ENCODE measurements at regions not wholly inside any gene's neighbourhood (a gene's known extent, or its start where the extent isn't known, plus 50 kb on each side); places are given as distances from the start of the nearest gene placed in this dataset.

DNA sequence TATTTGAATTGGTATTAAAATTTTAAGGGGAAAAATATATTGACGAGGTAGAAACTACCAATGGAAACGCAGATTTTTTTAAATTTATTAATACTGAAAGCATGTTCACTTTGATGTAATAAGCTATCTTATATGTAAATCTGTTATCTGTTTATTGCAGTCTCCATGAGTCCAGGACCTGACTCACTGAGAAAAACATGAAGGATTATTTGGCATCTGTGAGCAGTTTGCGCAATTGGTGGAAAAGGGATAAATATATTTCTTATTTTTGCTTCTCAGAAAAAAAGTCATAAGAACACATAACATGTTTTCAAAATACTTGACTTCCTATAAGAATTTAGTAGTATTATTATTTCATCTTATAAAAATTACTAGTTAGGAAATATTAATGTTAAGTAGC lies 561.4 kb downstream of the ADCYAP1 start:
- no peak for TF ChIP-seq CTCF (IDR thresholded peaks at IDR 0.05; ENCODE audit: low read depth, low read length)
- no peaks in the 10 kb centered on the region for H3K9me3 ChIP-seq (ENCODE audit: severe bottlenecking)
- no peak overlapping the region for H3K27ac ChIP-seq
- no peak overlapping the region for H3K4me3 ChIP-seq (ENCODE audit: low read depth, low read length)
- H3K27me3 ChIP-seq (ENCODE audit: insufficient read depth, low read depth, severe bottlenecking): no peaks in the 10 kb centered on the region
- no peaks in the 10 kb centered on the region for H3K36me3 ChIP-seq
- no peak for DNase-seq

- no peaks in the 10 kb centered on the region for H3K9me3 ChIP-seq (ENCODE audit: severe bottlenecking)
- H3K36me3 ChIP-seq: no peaks in the 10 kb centered on the region
- H3K4me3 ChIP-seq (ENCODE audit: low read depth, low read length): no peak overlapping the region
- no peak overlapping the region for H3K27ac ChIP-seq
- H3K27me3 ChIP-seq (ENCODE audit: insufficient read depth, low read depth, severe bottlenecking): no peaks in the 10 kb centered on the region
- DNase-seq: no peak
- TF ChIP-seq CTCF (IDR thresholded peaks at IDR 0.05; ENCODE audit: low read depth, low read length): no peak
These were observed 562.8 kb downstream of the ADCYAP1 start for GRCh38 chr18:1467461-1467964.

- H3K27ac ChIP-seq: no peak overlapping the region
These were observed 563.9 kb downstream of the ADCYAP1 start for GRCh38 chr18:1468550-1468949.

DNA sequence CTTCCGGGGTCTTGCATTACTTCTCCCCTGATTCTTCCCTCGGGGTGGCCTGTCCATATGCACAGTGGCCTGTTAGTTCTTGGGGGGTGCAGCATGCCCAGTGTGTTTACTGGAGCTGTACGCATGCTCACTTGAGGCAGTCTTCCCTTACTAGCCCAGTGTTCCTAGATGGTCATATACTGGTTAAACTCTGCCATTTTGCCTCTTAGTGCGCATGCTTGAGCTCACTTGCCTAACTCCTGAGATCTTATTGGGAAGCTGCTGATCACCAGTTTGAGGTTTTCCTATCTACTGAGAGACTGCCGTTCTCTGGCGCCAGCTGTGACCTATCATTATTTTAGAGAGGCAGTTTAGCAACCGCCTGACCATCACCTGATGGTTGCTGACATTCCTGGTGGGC lies 571.2 kb downstream of the ADCYAP1 start:
- H3K4me3 ChIP-seq (ENCODE audit: low read depth, low read length): no peak overlapping the region
- H3K27me3 ChIP-seq (ENCODE audit: insufficient read depth, low read depth, severe bottlenecking): no peaks in the 10 kb centered on the region
- DNase-seq: no peak
- no peaks in the 10 kb centered on the region for H3K36me3 ChIP-seq
- H3K27ac ChIP-seq: no peak overlapping the region
- TF ChIP-seq CTCF (IDR thresholded peaks at IDR 0.05; ENCODE audit: low read depth, low read length): no peak
- H3K9me3 ChIP-seq (ENCODE audit: severe bottlenecking): no peaks in the 10 kb centered on the region

More at GRCh38 chr18:1468550-1468949, 563.9 kb downstream of the ADCYAP1 start:
- no peak for DNase-seq
- Histone ChIP-seq H3K36me3 (no peaks in the 10 kb centered on the region), H3K27me3 (ENCODE audit: insufficient read depth, low read depth, severe bottlenecking) (no peaks in the 10 kb centered on the region), H3K4me3 (ENCODE audit: low read depth, low read length) (no peak overlapping the region), H3K9me3 (ENCODE audit: severe bottlenecking) (no peaks in the 10 kb centered on the region)
- TF ChIP-seq CTCF (IDR thresholded peaks at IDR 0.05; ENCODE audit: low read depth, low read length): no peak

GRCh38 chr18:1480309-1480708 lies 575.6 kb downstream of the ADCYAP1 start:
- no peak for DNase-seq
- no peak for TF ChIP-seq CTCF (IDR thresholded peaks at IDR 0.05; ENCODE audit: low read depth, low read length)
- Histone ChIP-seq H3K27me3 (ENCODE audit: insufficient read depth, low read depth, severe bottlenecking) (no peaks in the 10 kb centered on the region), H3K27ac (no peak overlapping the region), H3K4me3 (ENCODE audit: low read depth, low read length) (no peak overlapping the region), H3K9me3 (ENCODE audit: severe bottlenecking) (no peaks in the 10 kb centered on the region), H3K36me3 (no peaks in the 10 kb centered on the region)

DNA sequence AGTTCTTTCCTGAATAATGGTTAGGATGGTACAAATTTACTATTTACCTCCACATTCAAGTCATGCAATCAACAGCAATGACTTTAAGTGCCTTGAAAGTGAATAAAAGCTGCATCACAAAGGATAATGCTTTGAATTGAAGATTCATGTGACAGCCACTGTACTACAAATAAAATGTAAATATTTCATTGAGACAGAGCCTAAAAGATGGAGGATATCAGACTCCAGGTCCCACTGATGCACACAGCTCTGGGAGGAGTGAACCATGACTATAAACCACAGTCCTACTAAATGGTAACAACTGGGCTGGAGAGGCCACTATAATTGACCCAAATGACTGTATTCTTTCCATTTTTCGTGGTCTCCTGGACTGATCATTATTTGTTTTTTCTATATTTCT lies 576.9 kb downstream of the ADCYAP1 start:
- no peak for TF ChIP-seq CTCF (IDR thresholded peaks at IDR 0.05; ENCODE audit: low read depth, low read length)
- H3K4me3 ChIP-seq (ENCODE audit: low read depth, low read length): no peak overlapping the region
- H3K9me3 ChIP-seq (ENCODE audit: severe bottlenecking): no peaks in the 10 kb centered on the region
- H3K27me3 ChIP-seq (ENCODE audit: insufficient read depth, low read depth, severe bottlenecking): no peaks in the 10 kb centered on the region
- H3K36me3 ChIP-seq: no peaks in the 10 kb centered on the region
- DNase-seq: no peak
- H3K27ac ChIP-seq: no peak overlapping the region
